Astrocyte (in vitro differentiated cells and primary cell): ENCODE measurements at regions not wholly inside any gene's neighbourhood (a gene's known extent, or its start where the extent isn't known, plus 50 kb on each side); places are given as distances from the start of the nearest gene placed in this dataset.
"Not testable (repeated sequence)": the region's sequence is repeated elsewhere in the genome, so short reads cannot be mapped to it uniquely, and the experiment has no call there.

Experiments used
- DNase-seq: peaks from one replicate; pipeline ENCODE4 v3.0.0-alpha.2; 2010; ENCODE audit warnings: low read depth
- FAIRE-seq: peaks from 2 replicates; lab custom pipeline; 2011; peaks lifted over from hg19 to GRCh38; lab: Jason Lieb, UNC
- H2AFZ ChIP-seq: 2 replicates; pipeline ENCODE4 v1.6.0; 2012; ENCODE audit warnings: low read depth, low read length, inconsistent platforms
- H3K27ac ChIP-seq: 2 replicates; pipeline ENCODE4 v1.5.1; 2011; ENCODE audit warnings: low read depth, low read length, inconsistent platforms
- H3K27me3 ChIP-seq: 2 replicates; pipeline ENCODE4 v1.6.0; 2011; ENCODE audit warnings: low read length, inconsistent platforms; ENCODE audit not compliant: insufficient read depth
- H3K36me3 ChIP-seq: 2 replicates; pipeline ENCODE4 v1.5.1; 2011; ENCODE audit warnings: low read length, inconsistent platforms; ENCODE audit not compliant: insufficient read depth
- H3K4me1 ChIP-seq: 2 replicates; pipeline ENCODE4 v1.5.1; 2011; ENCODE audit warnings: low read length, inconsistent platforms; ENCODE audit not compliant: insufficient read depth
- H3K4me2 ChIP-seq: 2 replicates; pipeline ENCODE4 v1.6.0; 2012; ENCODE audit warnings: low read length, inconsistent platforms
- H3K4me3 ChIP-seq: 2 replicates; pipeline ENCODE4 v1.5.1; 2011; ENCODE audit warnings: low read depth, mild to moderate bottlenecking, low read length, inconsistent platforms; ENCODE audit not compliant: insufficient read depth
- H3K79me2 ChIP-seq: 2 replicates; pipeline ENCODE4 v1.6.0; 2012; ENCODE audit warnings: mild to moderate bottlenecking, low read length, inconsistent platforms; ENCODE audit not compliant: insufficient read depth
- H3K9ac ChIP-seq: 2 replicates; pipeline ENCODE4 v1.6.0; 2012; ENCODE audit warnings: mild to moderate bottlenecking, low read length, inconsistent platforms
- H3K9me3 ChIP-seq: 2 replicates; pipeline ENCODE4 v1.5.1; 2012; ENCODE audit warnings: low read depth, mild to moderate bottlenecking, low read length, inconsistent platforms; ENCODE audit not compliant: insufficient read depth
- H4K20me1 ChIP-seq: 2 replicates; pipeline ENCODE4 v1.6.0; 2012; ENCODE audit warnings: low read length, inconsistent platforms; ENCODE audit not compliant: insufficient read depth
- H3K27ac Mint-ChIP-seq: one replicate; pipeline ENCODE4 v1.8.0; 2021; ENCODE audit warnings: mild to moderate bottlenecking, mixed read lengths; ENCODE audit not compliant: unreplicated experiment
- H3K27me3 Mint-ChIP-seq: one replicate; pipeline ENCODE4 v1.8.0; 2021; ENCODE audit warnings: low read depth, mixed read lengths; ENCODE audit not compliant: unreplicated experiment
- H3K36me3 Mint-ChIP-seq: one replicate; pipeline ENCODE4 v1.8.0; 2021; ENCODE audit warnings: low read depth, mixed read lengths; ENCODE audit not compliant: unreplicated experiment
- H3K4me1 Mint-ChIP-seq: one replicate; pipeline ENCODE4 v1.8.0; 2021; ENCODE audit warnings: low read depth, mixed read lengths; ENCODE audit not compliant: unreplicated experiment
- H3K4me3 Mint-ChIP-seq: one replicate; pipeline ENCODE4 v1.8.0; 2021; ENCODE audit warnings: mild to moderate bottlenecking, moderate library complexity, mixed read lengths; ENCODE audit not compliant: unreplicated experiment
- H3K9me3 Mint-ChIP-seq: one replicate; pipeline ENCODE4 v1.8.0; 2021; ENCODE audit warnings: mild to moderate bottlenecking, mixed read lengths; ENCODE audit not compliant: unreplicated experiment
- EZH2 ChIP-seq: IDR thresholded peaks from 2 replicates; pipeline ENCODE4 v1.6.1; 2012; ENCODE audit warnings: mild to moderate bottlenecking, low read length, inconsistent platforms; ENCODE audit not compliant: insufficient read depth
- TF ChIP-seq, protein P1 (sequence below): IDR thresholded peaks from 2 replicates; pipeline ENCODE4 v1.5.1; 2011; ENCODE audit warnings: low read depth, mild to moderate bottlenecking, inconsistent platforms, low read length, moderate library complexity; ENCODE audit not compliant: insufficient read depth

DNA sequence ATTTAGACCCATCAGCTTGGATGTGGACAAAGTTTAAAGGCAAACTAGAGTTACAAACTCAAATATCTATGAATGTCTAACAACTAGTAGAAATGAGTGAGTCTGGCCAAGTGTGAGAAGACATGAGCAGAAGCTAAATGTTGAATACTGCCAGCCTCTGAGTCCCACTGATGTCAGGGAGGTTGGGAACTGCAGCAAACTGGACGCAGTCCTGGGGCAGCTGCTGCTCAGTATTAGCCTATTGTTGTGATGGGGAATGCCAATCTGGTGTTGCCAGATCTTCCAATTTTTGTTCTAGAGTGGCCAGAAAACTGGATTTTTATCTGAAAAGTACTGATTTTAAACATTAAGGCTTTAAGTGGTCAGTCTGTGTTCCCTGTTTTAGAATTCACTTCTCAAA is 770.4 kb upstream of the STXBP6 start:
- FAIRE-seq, result no peak
- Histone ChIP-seq H2AFZ (no peak overlapping the region), H3K4me3 (no peak overlapping the region), H3K36me3 (no peaks in the 10 kb centered on the region), H3K4me2 (no peak overlapping the region), H3K4me1 (no peaks in the 10 kb centered on the region), H3K27ac (no peak overlapping the region), H3K9ac (no peak overlapping the region), H4K20me1 (no peaks in the 10 kb centered on the region), H3K27me3 (no peaks in the 10 kb centered on the region), H3K9me3 (no peaks in the 10 kb centered on the region), H3K79me2 (no peaks in the 10 kb centered on the region)
- Mint-ChIP-seq H3K27ac (no peak overlapping the region), H3K4me3 (no peak overlapping the region), H3K9me3 (no peaks in the 10 kb centered on the region), H3K4me1 (no peaks in the 10 kb centered on the region), H3K36me3 (no peaks in the 10 kb centered on the region), H3K27me3 (no peaks in the 10 kb centered on the region)
- DNase-seq, result no peak
- no peak for TF ChIP-seq EZH2
- TF ChIP-seq, protein P1, sequence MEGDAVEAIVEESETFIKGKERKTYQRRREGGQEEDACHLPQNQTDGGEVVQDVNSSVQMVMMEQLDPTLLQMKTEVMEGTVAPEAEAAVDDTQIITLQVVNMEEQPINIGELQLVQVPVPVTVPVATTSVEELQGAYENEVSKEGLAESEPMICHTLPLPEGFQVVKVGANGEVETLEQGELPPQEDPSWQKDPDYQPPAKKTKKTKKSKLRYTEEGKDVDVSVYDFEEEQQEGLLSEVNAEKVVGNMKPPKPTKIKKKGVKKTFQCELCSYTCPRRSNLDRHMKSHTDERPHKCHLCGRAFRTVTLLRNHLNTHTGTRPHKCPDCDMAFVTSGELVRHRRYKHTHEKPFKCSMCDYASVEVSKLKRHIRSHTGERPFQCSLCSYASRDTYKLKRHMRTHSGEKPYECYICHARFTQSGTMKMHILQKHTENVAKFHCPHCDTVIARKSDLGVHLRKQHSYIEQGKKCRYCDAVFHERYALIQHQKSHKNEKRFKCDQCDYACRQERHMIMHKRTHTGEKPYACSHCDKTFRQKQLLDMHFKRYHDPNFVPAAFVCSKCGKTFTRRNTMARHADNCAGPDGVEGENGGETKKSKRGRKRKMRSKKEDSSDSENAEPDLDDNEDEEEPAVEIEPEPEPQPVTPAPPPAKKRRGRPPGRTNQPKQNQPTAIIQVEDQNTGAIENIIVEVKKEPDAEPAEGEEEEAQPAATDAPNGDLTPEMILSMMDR, result no peak

DNA sequence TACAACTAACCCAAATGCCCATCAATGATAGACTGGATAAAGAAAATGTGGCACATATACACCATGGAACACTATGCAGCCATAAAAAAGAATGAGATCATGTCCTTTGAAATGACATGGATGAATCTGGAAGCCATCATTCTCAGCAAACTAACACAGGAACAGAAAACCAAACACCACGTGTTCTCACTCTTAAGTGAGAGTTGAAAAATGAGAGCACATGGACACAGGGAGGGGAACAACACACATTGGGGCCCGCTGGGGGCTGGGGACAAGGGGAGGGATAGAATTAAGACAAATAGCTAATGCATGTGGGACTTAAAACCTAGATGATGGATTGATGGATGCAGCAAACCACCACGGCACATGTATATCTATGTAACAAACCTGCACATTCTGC is 764.7 kb upstream of the STXBP6 start:
- FAIRE-seq, H3K36me3 ChIP-seq, H4K20me1 ChIP-seq, H3K27me3 ChIP-seq, H3K4me2 ChIP-seq, H3K79me2 ChIP-seq, H2AFZ ChIP-seq, H3K9me3 Mint-ChIP-seq, H3K4me1 ChIP-seq, H3K9ac ChIP-seq, H3K4me3 Mint-ChIP-seq, H3K27ac Mint-ChIP-seq, H3K9me3 ChIP-seq, H3K27ac ChIP-seq, H3K4me3 ChIP-seq, DNase-seq, H3K27me3 Mint-ChIP-seq, H3K36me3 Mint-ChIP-seq, H3K4me1 Mint-ChIP-seq: not testable (repeated sequence)

DNA sequence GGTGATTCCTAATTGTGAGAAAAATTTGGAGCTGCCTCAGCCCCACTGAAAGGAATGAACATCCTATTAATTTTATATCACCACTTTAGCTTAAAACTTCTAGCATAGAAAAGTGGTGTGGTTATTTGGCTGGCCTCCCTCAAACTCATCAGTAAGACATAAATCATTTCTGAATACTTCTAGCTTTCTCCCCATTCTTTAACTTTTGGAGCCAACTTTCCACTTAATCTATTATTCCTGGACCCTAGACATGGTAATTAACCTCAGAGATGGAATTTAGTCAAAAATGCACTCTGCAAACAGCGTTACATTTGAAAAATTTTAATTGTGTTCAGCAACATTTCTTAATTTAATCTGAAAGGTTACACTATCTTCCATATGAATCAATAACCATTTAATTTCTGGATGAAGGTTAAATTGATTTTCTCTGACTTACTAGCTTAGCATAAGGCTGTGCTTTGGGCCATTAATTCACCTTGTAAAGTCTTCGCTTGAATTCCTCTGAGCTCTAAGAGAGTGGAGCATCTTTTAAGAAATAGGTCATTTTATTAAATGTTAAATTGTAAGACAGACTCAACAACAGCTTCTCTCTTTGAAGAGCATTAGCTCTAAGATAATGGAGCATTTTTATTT is 753.6 kb upstream of the STXBP6 start:
- H3K27me3 Mint-ChIP-seq, result no peaks in the 10 kb centered on the region
- no peak overlapping the region for H3K4me3 Mint-ChIP-seq
- no peaks in the 10 kb centered on the region for H3K9me3 Mint-ChIP-seq
- H3K36me3 Mint-ChIP-seq, result no peaks in the 10 kb centered on the region
- no peak overlapping the region for H3K4me2 ChIP-seq
- H3K4me3 ChIP-seq, result no peak overlapping the region
- no peak overlapping the region for H3K9ac ChIP-seq
- no peaks in the 10 kb centered on the region for H3K9me3 ChIP-seq
- FAIRE-seq, result no peak
- TF ChIP-seq, protein P1, result no peak
- TF ChIP-seq EZH2, result no peak
- no peaks in the 10 kb centered on the region for H3K36me3 ChIP-seq
- DNase-seq, result no peak
- no peak overlapping the region for H3K27ac Mint-ChIP-seq
- no peaks in the 10 kb centered on the region for H3K79me2 ChIP-seq
- no peaks in the 10 kb centered on the region for H3K4me1 Mint-ChIP-seq
- H2AFZ ChIP-seq, result no peak overlapping the region
- H4K20me1 ChIP-seq, result no peaks in the 10 kb centered on the region
- no peaks in the 10 kb centered on the region for H3K27me3 ChIP-seq
- no peak overlapping the region for H3K27ac ChIP-seq
- no peaks in the 10 kb centered on the region for H3K4me1 ChIP-seq
